OCI-LY3 (cell line): ENCODE measurements at regions not wholly inside any gene's neighbourhood (a gene's known extent, or its start where the extent isn't known, plus 50 kb on each side); places are given as distances from the start of the nearest gene placed in this dataset.

Experiments
- EZH2phosphoT487 ChIP-seq: fragments of 200-600 bp; shearing (Covaris generic); IDR thresholded peaks from 2 replicates; pipeline ENCODE4 v1.6.1; 2018; ENCODE audit warnings: antibody characterized with exemption, mixed run types, low read depth
- TF ChIP-seq, protein P1 (sequence below): fragments of 200-600, 300-600 bp; sonication (generic); IDR thresholded peaks from 2 replicates; pipeline ENCODE4 v1.5.1; 2014; ENCODE audit warnings: antibody characterized with exemption, low read length, low read depth

DNA sequence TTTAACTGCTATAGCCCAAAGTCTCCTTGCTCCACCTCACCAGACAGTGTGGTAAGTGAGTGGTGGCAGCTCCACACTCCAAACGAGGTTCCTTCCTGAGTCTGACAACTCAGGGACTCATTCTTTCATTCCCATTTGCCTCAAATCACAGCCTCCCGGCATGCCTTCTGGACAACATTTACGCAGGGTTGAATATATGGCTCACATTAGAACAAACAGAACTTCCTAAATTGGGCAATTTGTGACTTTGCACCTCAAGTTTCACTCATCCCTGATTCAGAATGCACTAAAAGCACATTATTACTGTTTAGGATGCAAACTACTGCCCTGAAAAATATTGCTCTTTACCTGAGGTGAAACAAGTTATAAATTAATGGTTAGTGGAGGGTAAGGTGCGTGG is 224.6 kb upstream of the PPARGC1A start:
- TF ChIP-seq, protein P1, sequence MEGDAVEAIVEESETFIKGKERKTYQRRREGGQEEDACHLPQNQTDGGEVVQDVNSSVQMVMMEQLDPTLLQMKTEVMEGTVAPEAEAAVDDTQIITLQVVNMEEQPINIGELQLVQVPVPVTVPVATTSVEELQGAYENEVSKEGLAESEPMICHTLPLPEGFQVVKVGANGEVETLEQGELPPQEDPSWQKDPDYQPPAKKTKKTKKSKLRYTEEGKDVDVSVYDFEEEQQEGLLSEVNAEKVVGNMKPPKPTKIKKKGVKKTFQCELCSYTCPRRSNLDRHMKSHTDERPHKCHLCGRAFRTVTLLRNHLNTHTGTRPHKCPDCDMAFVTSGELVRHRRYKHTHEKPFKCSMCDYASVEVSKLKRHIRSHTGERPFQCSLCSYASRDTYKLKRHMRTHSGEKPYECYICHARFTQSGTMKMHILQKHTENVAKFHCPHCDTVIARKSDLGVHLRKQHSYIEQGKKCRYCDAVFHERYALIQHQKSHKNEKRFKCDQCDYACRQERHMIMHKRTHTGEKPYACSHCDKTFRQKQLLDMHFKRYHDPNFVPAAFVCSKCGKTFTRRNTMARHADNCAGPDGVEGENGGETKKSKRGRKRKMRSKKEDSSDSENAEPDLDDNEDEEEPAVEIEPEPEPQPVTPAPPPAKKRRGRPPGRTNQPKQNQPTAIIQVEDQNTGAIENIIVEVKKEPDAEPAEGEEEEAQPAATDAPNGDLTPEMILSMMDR, result no peak
- no peak for TF ChIP-seq EZH2phosphoT487
